ENCODE measurements at regions not wholly inside any gene's neighbourhood (a gene's known extent, or its start where the extent isn't known, plus 50 kb on each side); places are given as distances from the start of the nearest gene placed in this dataset.

DNA sequence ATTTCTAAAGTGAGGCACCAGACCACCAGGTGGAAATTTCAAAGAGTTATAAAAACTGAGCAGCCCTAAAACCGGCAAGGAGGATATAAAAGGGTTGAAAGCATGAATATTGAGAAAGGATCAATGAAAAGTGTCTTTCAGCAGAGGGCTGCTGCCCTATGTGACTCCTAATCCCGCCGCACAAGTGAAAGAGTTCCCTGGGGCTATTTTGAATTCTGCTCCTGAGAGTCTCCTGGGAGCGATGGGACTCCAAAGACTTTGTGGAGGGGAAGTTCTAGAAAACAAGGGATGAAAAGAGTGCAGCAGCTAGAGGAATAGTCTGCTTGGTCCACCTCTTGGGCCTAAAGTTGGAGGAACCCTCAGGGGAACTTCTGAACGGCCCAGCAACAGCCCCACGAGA lies 205.2 kb downstream of the SP3 start:
- Histone ChIP-seq H3K36me3 (ENCODE audit: control insufficient read depth in 3 of 3, insufficient read depth in 2 of 3, low read depth in 1 of 3, low read length in 3 of 3) (no peaks in the 10 kb centered on the region), H3K9me3 (ENCODE audit: control insufficient read depth in 2 of 2, insufficient read depth in 1 of 2, low read depth in 1 of 2, low read length in 1 of 2) (no peaks in the 10 kb centered on the region), H3K4me1 (ENCODE audit: control insufficient read depth in 3 of 3, insufficient read depth in 2 of 3, low read depth in 1 of 3, low read length in 2 of 3) (no peaks in the 10 kb centered on the region), H3K4me3 (ENCODE audit: low read depth in 1 of 3, low read length in 3 of 3) (no peak overlapping the region), H3K27ac (ENCODE audit: low read depth in 1 of 3, low read length in 2 of 3) (no peak overlapping the region), H3K27me3 (ENCODE audit: control insufficient read depth in 3 of 3, insufficient read depth in 3 of 3, low read length in 3 of 3) (no peaks in the 10 kb centered on the region)
- no peak for DNase-seq
- WGBS, 3 donors, result 89 to 96% (median 92%) methylated on average over 6 of the region's 6 CpGs
- no peak for FAIRE-seq

DNA sequence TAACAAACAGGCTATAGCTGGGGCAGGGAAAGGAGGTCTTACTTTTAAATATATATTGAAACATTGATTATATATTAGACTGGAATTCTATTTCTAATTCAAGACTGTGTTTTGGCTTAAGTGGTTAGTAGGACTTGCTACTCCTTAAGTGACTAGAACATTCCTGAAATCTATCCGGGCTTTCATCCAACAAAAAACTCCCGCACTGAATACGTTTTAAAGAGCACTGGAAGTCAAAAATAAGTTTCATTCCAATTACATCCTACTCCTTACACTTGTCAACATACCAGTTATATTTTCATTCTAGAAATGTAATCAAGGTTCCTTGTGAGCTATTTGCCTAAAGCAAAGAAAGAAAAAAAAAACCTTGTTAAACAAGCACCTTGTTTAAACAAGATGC lies 204.6 kb downstream of the SP3 start:
- DNase-seq (no peak), FAIRE-seq (no peak)
- H3K4me1 ChIP-seq (ENCODE audit: control insufficient read depth in 3 of 3, insufficient read depth in 2 of 3, low read depth in 1 of 3, low read length in 2 of 3), result no peaks in the 10 kb centered on the region
- WGBS, 3 donors, result 73 to 85% (median 75%) methylated on average over 3 of the region's 3 CpGs
- H3K27ac ChIP-seq (ENCODE audit: low read depth in 1 of 3, low read length in 2 of 3), result no peak overlapping the region
- no peak overlapping the region for H3K4me3 ChIP-seq (ENCODE audit: low read depth in 1 of 3, low read length in 3 of 3)
- no peaks in the 10 kb centered on the region for H3K27me3 ChIP-seq (ENCODE audit: control insufficient read depth in 3 of 3, insufficient read depth in 3 of 3, low read length in 3 of 3)
- H3K36me3 ChIP-seq (ENCODE audit: control insufficient read depth in 3 of 3, insufficient read depth in 2 of 3, low read depth in 1 of 3, low read length in 3 of 3), result no peaks in the 10 kb centered on the region
- no peaks in the 10 kb centered on the region for H3K9me3 ChIP-seq (ENCODE audit: control insufficient read depth in 2 of 2, insufficient read depth in 1 of 2, low read depth in 1 of 2, low read length in 1 of 2)

DNA sequence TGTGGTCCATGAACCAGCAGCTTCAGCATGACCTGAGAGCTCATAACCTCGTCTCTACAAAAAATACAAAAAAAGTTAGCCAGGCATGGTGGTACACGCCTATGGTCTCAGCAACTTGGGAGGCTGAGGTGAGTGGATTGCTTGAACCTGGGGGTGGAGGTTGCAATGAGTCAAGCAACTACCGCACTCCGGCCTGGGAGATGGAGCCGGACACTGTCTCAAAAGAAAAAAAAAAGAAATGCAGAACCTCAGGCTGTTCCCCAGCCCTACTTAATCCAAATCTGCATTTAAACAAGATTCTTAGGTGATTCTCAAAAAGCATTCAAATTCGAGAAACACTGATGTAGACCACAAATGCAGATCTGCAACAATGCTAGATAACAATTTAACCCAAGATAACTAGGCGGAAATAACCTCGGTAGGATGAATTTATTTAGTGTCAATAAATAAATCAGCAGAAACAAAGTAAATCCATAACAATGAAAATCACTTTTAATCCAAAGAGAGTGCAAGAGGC lies 203.5 kb downstream of the SP3 start:
- Histone ChIP-seq H3K36me3 (ENCODE audit: control insufficient read depth in 3 of 3, insufficient read depth in 2 of 3, low read depth in 1 of 3, low read length in 3 of 3) (no peaks in the 10 kb centered on the region), H3K27ac (ENCODE audit: low read depth in 1 of 3, low read length in 2 of 3) (no peak overlapping the region), H3K4me3 (ENCODE audit: low read depth in 1 of 3, low read length in 3 of 3) (no peak overlapping the region), H3K27me3 (ENCODE audit: control insufficient read depth in 3 of 3, insufficient read depth in 3 of 3, low read length in 3 of 3) (no peaks in the 10 kb centered on the region), H3K9me3 (ENCODE audit: control insufficient read depth in 2 of 2, insufficient read depth in 1 of 2, low read depth in 1 of 2, low read length in 1 of 2) (no peaks in the 10 kb centered on the region), H3K4me1 (ENCODE audit: control insufficient read depth in 3 of 3, insufficient read depth in 2 of 3, low read depth in 1 of 3, low read length in 2 of 3) (no peaks in the 10 kb centered on the region)
- 81 to 89% (median 89%) methylated on average over 8 of the region's 8 CpGs for WGBS, 3 donors
- FAIRE-seq (no peak), DNase-seq (no peak)

DNA sequence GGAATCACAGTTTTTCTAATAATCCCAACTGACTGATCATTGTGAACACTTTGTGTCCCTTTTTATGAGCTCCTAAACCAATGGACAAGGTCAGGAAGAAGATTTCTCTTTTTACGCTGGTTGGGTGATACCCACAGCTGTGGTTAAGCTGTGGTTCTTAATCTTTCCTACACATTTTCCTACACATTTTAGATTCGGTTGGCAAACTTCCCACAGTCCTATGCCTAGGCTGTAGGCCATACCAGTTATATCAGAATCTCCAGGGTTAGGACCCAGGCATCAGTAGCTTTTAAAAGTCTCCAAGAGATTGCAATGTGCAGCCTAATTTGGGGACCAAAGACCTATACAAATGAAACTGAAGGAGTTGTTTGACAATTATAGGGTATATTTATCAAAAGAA lies 203.0 kb downstream of the SP3 start:
- H3K4me3 ChIP-seq (ENCODE audit: low read depth in 1 of 3, low read length in 3 of 3), result no peak overlapping the region

DNA sequence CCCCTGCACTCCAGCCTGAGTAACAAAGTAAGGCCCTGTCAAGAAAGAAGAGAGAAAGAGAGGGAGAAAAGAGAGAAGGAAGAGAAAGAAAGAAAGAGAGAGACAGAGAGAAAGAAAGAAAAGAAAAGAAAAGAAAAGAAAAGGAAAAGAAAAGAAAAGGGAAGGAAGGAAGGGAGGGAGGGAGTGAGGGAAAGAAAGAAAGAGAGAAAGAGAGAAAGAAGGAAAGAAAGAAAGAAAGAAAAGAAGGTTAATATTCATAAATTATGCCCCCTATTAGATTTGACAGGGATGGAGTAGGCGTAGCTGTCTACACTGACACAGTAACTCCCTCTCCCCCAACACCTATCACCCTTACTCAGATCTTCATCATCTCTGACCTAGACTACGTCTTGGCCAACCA lies 202.3 kb downstream of the SP3 start:
- Histone ChIP-seq H3K27me3 (ENCODE audit: control insufficient read depth in 3 of 3, insufficient read depth in 3 of 3, low read length in 3 of 3) (no peaks in the 10 kb centered on the region), H3K27ac (ENCODE audit: low read depth in 1 of 3, low read length in 2 of 3) (no peak overlapping the region), H3K4me3 (ENCODE audit: low read depth in 1 of 3, low read length in 3 of 3) (no peak overlapping the region), H3K36me3 (ENCODE audit: control insufficient read depth in 3 of 3, insufficient read depth in 2 of 3, low read depth in 1 of 3, low read length in 3 of 3) (no peaks in the 10 kb centered on the region), H3K9me3 (ENCODE audit: control insufficient read depth in 2 of 2, insufficient read depth in 1 of 2, low read depth in 1 of 2, low read length in 1 of 2) (no peaks in the 10 kb centered on the region), H3K4me1 (ENCODE audit: control insufficient read depth in 3 of 3, insufficient read depth in 2 of 3, low read depth in 1 of 3, low read length in 2 of 3) (no peaks in the 10 kb centered on the region)
- DNase-seq (no peak), FAIRE-seq (no peak)
- 84 to 91% (median 90%) methylated on average over 2 of the region's 2 CpGs for WGBS, 3 donors

More for the DNA sequence above, 203.0 kb downstream of the SP3 start:
- Histone ChIP-seq H3K9me3 (ENCODE audit: control insufficient read depth in 2 of 2, insufficient read depth in 1 of 2, low read depth in 1 of 2, low read length in 1 of 2) (no peaks in the 10 kb centered on the region), H3K4me1 (ENCODE audit: control insufficient read depth in 3 of 3, insufficient read depth in 2 of 3, low read depth in 1 of 3, low read length in 2 of 3) (no peaks in the 10 kb centered on the region), H3K27me3 (ENCODE audit: control insufficient read depth in 3 of 3, insufficient read depth in 3 of 3, low read length in 3 of 3) (no peaks in the 10 kb centered on the region), H3K36me3 (ENCODE audit: control insufficient read depth in 3 of 3, insufficient read depth in 2 of 3, low read depth in 1 of 3, low read length in 3 of 3) (no peaks in the 10 kb centered on the region), H3K27ac (ENCODE audit: low read depth in 1 of 3, low read length in 2 of 3) (no peak overlapping the region)
- WGBS, 3 donors, result 56 to 77% (median 75%) methylated on average over 2 of the region's 2 CpGs
- DNase-seq (no peak), FAIRE-seq (no peak)

DNA sequence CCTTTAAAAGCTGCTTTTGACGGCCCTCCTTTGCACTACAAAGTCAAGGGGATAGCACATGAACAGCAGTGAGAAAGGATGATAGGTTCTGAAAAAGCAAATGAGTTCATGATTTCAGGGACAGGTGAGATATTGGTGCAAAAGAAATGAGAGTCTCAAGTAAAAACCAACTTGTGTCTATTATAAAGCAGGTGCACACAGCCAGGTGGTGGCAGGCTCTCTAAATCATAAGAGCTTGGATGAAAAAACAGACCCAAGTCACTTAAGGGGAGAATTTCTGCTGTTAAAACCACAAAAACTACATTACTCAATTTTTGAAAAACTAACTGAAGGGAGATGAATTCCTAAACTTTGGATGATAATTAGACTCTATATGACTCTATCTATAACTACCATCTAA lies 201.5 kb downstream of the SP3 start:
- 93 to 100% (median 93%) methylated on average over 1 of the region's 1 CpG for WGBS, 3 donors
- FAIRE-seq, result no peak

DNA sequence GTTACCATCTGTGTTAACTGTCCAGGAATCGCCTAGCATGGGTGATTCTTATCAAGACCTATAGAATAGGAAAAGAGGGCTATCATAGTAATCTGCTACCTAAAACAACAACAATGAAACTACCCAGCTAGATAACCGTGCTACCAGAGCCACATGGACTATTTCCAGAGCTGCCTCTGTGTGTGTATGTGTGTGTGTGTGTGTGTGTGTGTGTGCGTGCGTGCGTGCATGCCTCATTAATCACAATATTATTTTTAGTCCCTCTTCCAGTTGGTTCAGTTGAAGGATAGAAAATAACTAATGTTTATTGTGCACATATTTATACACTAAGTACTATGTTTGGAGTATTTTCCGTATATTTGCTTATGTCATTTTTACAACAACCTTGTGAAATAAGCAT lies 201.1 kb downstream of the SP3 start:
- Histone ChIP-seq H3K36me3 (ENCODE audit: control insufficient read depth in 3 of 3, insufficient read depth in 2 of 3, low read depth in 1 of 3, low read length in 3 of 3) (no peaks in the 10 kb centered on the region), H3K9me3 (ENCODE audit: control insufficient read depth in 2 of 2, insufficient read depth in 1 of 2, low read depth in 1 of 2, low read length in 1 of 2) (no peaks in the 10 kb centered on the region), H3K27me3 (ENCODE audit: control insufficient read depth in 3 of 3, insufficient read depth in 3 of 3, low read length in 3 of 3) (no peaks in the 10 kb centered on the region), H3K4me1 (ENCODE audit: control insufficient read depth in 3 of 3, insufficient read depth in 2 of 3, low read depth in 1 of 3, low read length in 2 of 3) (no peaks in the 10 kb centered on the region), H3K4me3 (ENCODE audit: low read depth in 1 of 3, low read length in 3 of 3) (no peak overlapping the region), H3K27ac (ENCODE audit: low read depth in 1 of 3, low read length in 2 of 3) (no peak overlapping the region)
- 75 to 77% (median 76%) methylated on average over 6 of the region's 6 CpGs for WGBS, 3 donors
- FAIRE-seq, result no peak
- no peak for DNase-seq

More for the DNA sequence above, 201.5 kb downstream of the SP3 start:
- Histone ChIP-seq H3K4me1 (ENCODE audit: control insufficient read depth in 3 of 3, insufficient read depth in 2 of 3, low read depth in 1 of 3, low read length in 2 of 3) (no peaks in the 10 kb centered on the region), H3K27me3 (ENCODE audit: control insufficient read depth in 3 of 3, insufficient read depth in 3 of 3, low read length in 3 of 3) (no peaks in the 10 kb centered on the region), H3K27ac (ENCODE audit: low read depth in 1 of 3, low read length in 2 of 3) (no peak overlapping the region), H3K4me3 (ENCODE audit: low read depth in 1 of 3, low read length in 3 of 3) (no peak overlapping the region), H3K36me3 (ENCODE audit: control insufficient read depth in 3 of 3, insufficient read depth in 2 of 3, low read depth in 1 of 3, low read length in 3 of 3) (no peaks in the 10 kb centered on the region), H3K9me3 (ENCODE audit: control insufficient read depth in 2 of 2, insufficient read depth in 1 of 2, low read depth in 1 of 2, low read length in 1 of 2) (no peaks in the 10 kb centered on the region)
- DNase-seq, result no peak

DNA sequence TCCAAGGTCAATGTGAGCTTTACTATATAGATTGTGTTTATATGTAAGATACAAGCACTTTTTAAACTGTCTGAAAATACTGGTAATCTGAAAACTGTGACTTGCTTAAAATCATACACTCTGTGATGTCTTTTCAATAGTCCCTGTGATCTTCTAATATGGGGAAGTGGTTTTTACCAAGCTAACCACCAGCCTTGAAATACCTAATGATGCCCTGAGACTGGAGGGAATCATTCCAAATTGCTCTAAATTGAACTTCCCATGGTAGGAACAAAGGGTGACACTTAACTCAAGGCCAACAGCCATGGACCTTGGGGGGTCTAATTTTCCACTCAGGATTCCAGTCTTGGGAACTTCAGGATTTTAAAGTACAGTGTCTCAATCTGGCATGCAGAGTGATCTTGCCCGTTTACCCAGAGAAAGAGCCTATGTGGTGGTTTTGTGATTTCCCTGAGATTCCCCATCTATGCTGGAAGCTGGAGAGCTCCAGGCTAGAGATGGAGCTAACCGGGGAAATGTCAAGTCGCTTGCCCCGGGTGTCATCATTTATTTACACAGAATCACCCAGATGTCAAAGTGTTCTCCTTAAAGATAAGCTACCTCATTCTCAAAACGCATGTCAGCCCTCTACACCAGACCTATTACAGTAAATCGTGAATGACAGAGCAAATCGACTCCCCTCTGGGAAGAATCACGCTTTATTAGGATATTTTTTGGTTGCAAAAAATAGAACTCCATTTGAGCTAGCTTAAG lies 198.5 kb downstream of the SP3 start:
- no peaks in the 10 kb centered on the region for H3K4me1 ChIP-seq (ENCODE audit: control insufficient read depth in 3 of 3, insufficient read depth in 2 of 3, low read depth in 1 of 3, low read length in 2 of 3)
- 81 to 89% (median 82%) methylated on average over 8 of the region's 8 CpGs for WGBS, 3 donors
- H3K27me3 ChIP-seq (ENCODE audit: control insufficient read depth in 3 of 3, insufficient read depth in 3 of 3, low read length in 3 of 3), result no peaks in the 10 kb centered on the region
- no peak overlapping the region for H3K4me3 ChIP-seq (ENCODE audit: low read depth in 1 of 3, low read length in 3 of 3)
- FAIRE-seq (no peak), DNase-seq (no peak)
- no peaks in the 10 kb centered on the region for H3K9me3 ChIP-seq (ENCODE audit: control insufficient read depth in 2 of 2, insufficient read depth in 1 of 2, low read depth in 1 of 2, low read length in 1 of 2)
- no peaks in the 10 kb centered on the region for H3K36me3 ChIP-seq (ENCODE audit: control insufficient read depth in 3 of 3, insufficient read depth in 2 of 3, low read depth in 1 of 3, low read length in 3 of 3)
- no peak overlapping the region for H3K27ac ChIP-seq (ENCODE audit: low read depth in 1 of 3, low read length in 2 of 3)

All from small intestine (tissue), 7 donors.